SH-SY5Y (cell line): ENCODE measurements at regions not wholly inside any gene's neighbourhood (a gene's known extent, or its start where the extent isn't known, plus 50 kb on each side); places are given as distances from the start of the nearest gene placed in this dataset.

Experiments used
- GATA2 ChIP-seq: IDR thresholded peaks from 2 replicates; pipeline ENCODE4 v1.6.1; 2011; ENCODE audit warnings: mild to moderate bottlenecking, low read depth, low read length
- GATA3 ChIP-seq: IDR thresholded peaks from 2 replicates; pipeline ENCODE4 v1.6.1; 2011; ENCODE audit warnings: low read depth, mild to moderate bottlenecking, low read length, moderate library complexity

GRCh38 chr6:112636650-112637262 is 289.6 kb downstream of the RFPL4B start:
- TF ChIP-seq GATA2, result no peak
- TF ChIP-seq GATA3, result no peak

- TF ChIP-seq GATA2, result no peak
- TF ChIP-seq GATA3, result no peak
These were observed 292.3 kb downstream of the RFPL4B start for GRCh38 chr6:112639391-112639831.

GRCh38 chr6:112640891-112641290 is 293.8 kb downstream of the RFPL4B start:
- TF ChIP-seq GATA3 (peak; percentile 76), GATA2 (peak; percentile 73)

- TF ChIP-seq GATA2, result no peak
- no peak for TF ChIP-seq GATA3
These were observed 302.7 kb downstream of the RFPL4B start for GRCh38 chr6:112649853-112650252.

- TF ChIP-seq GATA2 (no peak), GATA3 (no peak)
These were observed 304.1 kb downstream of the RFPL4B start for GRCh38 chr6:112651239-112651638.

- TF ChIP-seq GATA3, result no peak
- no peak for TF ChIP-seq GATA2
These were observed 312.8 kb downstream of the RFPL4B start for GRCh38 chr6:112659912-112660311.

- TF ChIP-seq GATA2, result no peak
- no peak for TF ChIP-seq GATA3
These were observed 313.5 kb downstream of the RFPL4B start for GRCh38 chr6:112660626-112661025.

GRCh38 chr6:112663698-112664097 is 316.6 kb downstream of the RFPL4B start:
- TF ChIP-seq GATA3 (no peak), GATA2 (no peak)

GRCh38 chr6:112665114-112665513 is 318.0 kb downstream of the RFPL4B start:
- no peak for TF ChIP-seq GATA2

GRCh38 chr6:112665815-112666214 is 318.7 kb downstream of the RFPL4B start:
- TF ChIP-seq GATA2, result no peak
- no peak for TF ChIP-seq GATA3

GRCh38 chr6:112667427-112667826 is 320.3 kb downstream of the RFPL4B start:
- TF ChIP-seq GATA2 (no peak), GATA3 (no peak)

- no peak for TF ChIP-seq GATA3
- TF ChIP-seq GATA2, result no peak
These were observed 333.0 kb downstream of the RFPL4B start for GRCh38 chr6:112680091-112680490.

- no peak for TF ChIP-seq GATA3
- no peak for TF ChIP-seq GATA2
These were observed 334.9 kb downstream of the RFPL4B start for GRCh38 chr6:112682071-112682470.

GRCh38 chr6:112683106-112683505 is 336.0 kb downstream of the RFPL4B start:
- TF ChIP-seq GATA2 (no peak), GATA3 (no peak)

GRCh38 chr6:112683926-112684325 is 336.8 kb downstream of the RFPL4B start:
- TF ChIP-seq GATA2 (no peak), GATA3 (no peak)
